SU-DHL-6 (cell line): ENCODE measurements at regions not wholly inside any gene's neighbourhood (a gene's known extent, or its start where the extent isn't known, plus 50 kb on each side); places are given as distances from the start of the nearest gene placed in this dataset.

Experiments
- CTCF ChIP-seq: fragments of 200-600 bp; sonication (generic); IDR thresholded peaks from one replicate; pipeline ENCODE4 v1.5.1; 2017; ENCODE audit warnings: antibody characterized with exemption, mild to moderate bottlenecking, low read length, moderate library complexity; ENCODE audit not compliant: insufficient read depth, poor library complexity, severe bottlenecking
- EZH2phosphoT487 ChIP-seq: fragments of 200-600 bp; sonication (generic), shearing (Covaris generic); conservative IDR thresholded peaks from 2 replicates; pipeline ENCODE4 v1.6.1; 2018; ENCODE audit warnings: mild to moderate bottlenecking, antibody characterized with exemption, low read length, moderate library complexity, mixed read lengths

- TF ChIP-seq CTCF, result no peak
- TF ChIP-seq EZH2phosphoT487, result no peak
Observed at GRCh38 chr6:15861486-15861885, 198.7 kb upstream of the DTNBP1 start.
